Mucosa of descending colon (tissue), 3 donors: ENCODE measurements at regions not wholly inside any gene's neighbourhood (a gene's known extent, or its start where the extent isn't known, plus 50 kb on each side); places are given as distances from the start of the nearest gene placed in this dataset.

Source experiments
- ATAC-seq: fragments of 200-7000 bp; cut with Tn5 transposase; one replicate; pipeline ENCODE4 v1.9.1; 2020; ENCODE audit warnings: mild to moderate bottlenecking, moderate library complexity
- DNase-seq, 3 donors: peaks; one replicate each; pipeline ENCODE4 v3.0.0-alpha.2; 2020
- H3K36me3 ChIP-seq: fragments of 200-600 bp; one replicate; pipeline ENCODE4 v1.8.0; 2021; ENCODE audit warnings: low read depth, mild to moderate bottlenecking
- H3K4me1 ChIP-seq: fragments of 200-600 bp; one replicate; pipeline ENCODE4 v1.8.0; 2021; ENCODE audit warnings: low read depth, mild to moderate bottlenecking
- H3K4me3 ChIP-seq: fragments of 200-600 bp; one replicate; pipeline ENCODE4 v1.8.0; 2021; ENCODE audit warnings: mild to moderate bottlenecking
- H3K9me3 ChIP-seq: fragments of 200-600 bp; one replicate; pipeline ENCODE4 v1.8.0; 2021; ENCODE audit warnings: mild to moderate bottlenecking
- CTCF ChIP-seq: fragments of 200-600 bp; IDR thresholded peaks from one replicate; pipeline ENCODE4 v1.8.0; 2022; ENCODE audit warnings: antibody characterized with exemption, mild to moderate bottlenecking
- intact Hi-C, 2 donors: fragments of 100-400 bp; cut with DNase I in 1 of 2; cut with micrococcal nuclease in 1 of 2; formaldehyde crosslinking; loops; one replicate each; pipeline versions ENCODE4 v1.11.0 to v1.11.1; 2022; cut with DNase I, micrococcal nuclease
- donor health status: DM: no; HTN: no; CAD: no; lungs with moderate emphysema.
- donor health status: DM: no; HTN: no; CAD: no.
- donor health status: DM: no; HTN: yes; CAD: no.

- H3K4me1 ChIP-seq: no peaks in the 10 kb centered on the region
- DNase-seq (no peak), ATAC-seq (no peak)
- intact Hi-C loops: no loop called here
- H3K36me3 ChIP-seq: no peaks in the 10 kb centered on the region
- no peaks in the 10 kb centered on the region for H3K9me3 ChIP-seq
- no peak for TF ChIP-seq CTCF
- no peak overlapping the region for H3K4me3 ChIP-seq
Observed at GRCh38 chr11:129611661-129612446, 203.8 kb upstream of the TMEM45B start.

- DNase-seq (no peak), ATAC-seq (no peak)
- H3K4me1 ChIP-seq: no peaks in the 10 kb centered on the region
- H3K9me3 ChIP-seq: no peaks in the 10 kb centered on the region
- no peaks in the 10 kb centered on the region for H3K36me3 ChIP-seq
- intact Hi-C loops: no loop called here
- no peak for TF ChIP-seq CTCF
- H3K4me3 ChIP-seq: no peak overlapping the region
Observed at GRCh38 chr11:129612447-129612961, 203.1 kb upstream of the TMEM45B start.

- TF ChIP-seq CTCF: no peak
- Histone ChIP-seq H3K36me3 (no peaks in the 10 kb centered on the region), H3K4me1 (no peaks in the 10 kb centered on the region), H3K4me3 (no peak overlapping the region), H3K9me3 (no peaks in the 10 kb centered on the region)
- intact Hi-C loops: no loop called here
- no peak for ATAC-seq
- DNase-seq: no peak
Observed at GRCh38 chr11:129613071-129613470, 202.6 kb upstream of the TMEM45B start.

GRCh38 chr11:129614256-129614944 is 201.2 kb upstream of the TMEM45B start:
- no peak for TF ChIP-seq CTCF
- DNase-seq (no peak), ATAC-seq (no peak)
- Histone ChIP-seq H3K9me3 (no peaks in the 10 kb centered on the region), H3K36me3 (no peaks in the 10 kb centered on the region), H3K4me3 (no peak overlapping the region), H3K4me1 (no peaks in the 10 kb centered on the region)
- intact Hi-C loops: no loop called here

GRCh38 chr11:129618046-129618569 is 197.5 kb upstream of the TMEM45B start:
- H3K9me3 ChIP-seq: no peaks in the 10 kb centered on the region
- H3K4me3 ChIP-seq: no peak overlapping the region
- no peaks in the 10 kb centered on the region for H3K36me3 ChIP-seq
- H3K4me1 ChIP-seq: no peaks in the 10 kb centered on the region
- DNase-seq (no peak), ATAC-seq (no peak)
- intact Hi-C loops: no loop called here
- TF ChIP-seq CTCF: no peak
